ENCODE measurements at regions not wholly inside any gene's neighbourhood (a gene's known extent, or its start where the extent isn't known, plus 50 kb on each side); places are given as distances from the start of the nearest gene placed in this dataset.

DNA sequence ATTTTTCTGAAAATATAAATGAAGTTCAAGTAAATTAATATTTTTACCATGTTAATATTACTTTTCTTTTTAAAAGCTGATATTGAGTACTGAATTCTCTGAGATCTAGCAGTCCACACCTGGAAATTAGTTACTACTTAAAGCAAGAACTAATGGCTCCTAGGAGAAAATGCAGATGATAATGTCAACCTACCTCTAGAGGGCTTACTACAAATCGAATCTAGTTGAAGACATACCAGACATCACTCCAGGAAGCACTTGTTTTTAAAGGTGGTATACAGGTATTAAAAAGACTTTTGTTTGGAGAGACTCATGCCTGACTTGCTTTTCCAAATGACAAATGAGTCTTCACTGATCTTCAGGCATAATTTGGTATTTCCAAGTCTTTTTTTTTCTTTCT, 516.4 kb upstream of the BOD1L1 start:
- no CpG with 5 or more reads among the region's 1 CpG for WGBS (ENCODE audit: extremely low coverage, insufficient read length, low lambda C conversion rate)
- H3K27ac Mint-ChIP-seq = no peak overlapping the region
- no peak for DNase-seq

More for the DNA sequence above, 516.4 kb upstream of the BOD1L1 start:
- TF ChIP-seq, protein P1, sequence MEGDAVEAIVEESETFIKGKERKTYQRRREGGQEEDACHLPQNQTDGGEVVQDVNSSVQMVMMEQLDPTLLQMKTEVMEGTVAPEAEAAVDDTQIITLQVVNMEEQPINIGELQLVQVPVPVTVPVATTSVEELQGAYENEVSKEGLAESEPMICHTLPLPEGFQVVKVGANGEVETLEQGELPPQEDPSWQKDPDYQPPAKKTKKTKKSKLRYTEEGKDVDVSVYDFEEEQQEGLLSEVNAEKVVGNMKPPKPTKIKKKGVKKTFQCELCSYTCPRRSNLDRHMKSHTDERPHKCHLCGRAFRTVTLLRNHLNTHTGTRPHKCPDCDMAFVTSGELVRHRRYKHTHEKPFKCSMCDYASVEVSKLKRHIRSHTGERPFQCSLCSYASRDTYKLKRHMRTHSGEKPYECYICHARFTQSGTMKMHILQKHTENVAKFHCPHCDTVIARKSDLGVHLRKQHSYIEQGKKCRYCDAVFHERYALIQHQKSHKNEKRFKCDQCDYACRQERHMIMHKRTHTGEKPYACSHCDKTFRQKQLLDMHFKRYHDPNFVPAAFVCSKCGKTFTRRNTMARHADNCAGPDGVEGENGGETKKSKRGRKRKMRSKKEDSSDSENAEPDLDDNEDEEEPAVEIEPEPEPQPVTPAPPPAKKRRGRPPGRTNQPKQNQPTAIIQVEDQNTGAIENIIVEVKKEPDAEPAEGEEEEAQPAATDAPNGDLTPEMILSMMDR (conservative IDR thresholded peaks at IDR 0.05) = peak; percentile 53
- peaks cover 0 to 5% (median 4%) of the 10 kb centered on the region in 3 experiments; a peak in 3 of 7 replicates for H3K36me3 Mint-ChIP-seq (ENCODE audit: insufficient read depth in 1 of 3, low read depth in 3 of 3)
- no peaks in the 10 kb centered on the region for H3K79me2 ChIP-seq (ENCODE audit: insufficient read depth, low read length)
- H3K9me3 ChIP-seq (ENCODE audit: control insufficient read depth, low read depth, low read length) = no peaks in the 10 kb centered on the region
- no peaks in the 10 kb centered on the region for H3K4me1 ChIP-seq (ENCODE audit: insufficient read depth, low read length)
- no peak overlapping the region for H3K4me2 ChIP-seq (ENCODE audit: insufficient read depth, insufficient read length, low read length)
- H3K9me3 Mint-ChIP-seq = peaks cover 4 to 5% of the 10 kb centered on the region in 2 experiments; a peak in 2 of 5 replicates
- no peak overlapping the region for H2BK12ac ChIP-seq (ENCODE audit: insufficient read length, low read depth, low read length)
- H3K14ac ChIP-seq (ENCODE audit: insufficient read depth, low read length) = no peak overlapping the region
- H3K23me2 ChIP-seq (ENCODE audit: insufficient read length, low read depth, low read length, poor library complexity, severe bottlenecking) = no peaks in the 10 kb centered on the region
- H3K27me3 ChIP-seq (ENCODE audit: insufficient read depth, low read length) = no peaks in the 10 kb centered on the region
- H2AFZ ChIP-seq (ENCODE audit: low read length) = no peak overlapping the region
- no peaks in the 10 kb centered on the region for H3K79me1 ChIP-seq (ENCODE audit: insufficient read depth, low read depth, low read length, poor library complexity, severe bottlenecking)
- no peaks in the 10 kb centered on the region for H3K27me3 Mint-ChIP-seq (ENCODE audit: low read depth)
- H2AK5ac ChIP-seq (ENCODE audit: insufficient read length, low read length) = no peak overlapping the region
- no peaks in the 10 kb centered on the region for H3K4me1 Mint-ChIP-seq
- no peak overlapping the region for H3K4ac ChIP-seq (ENCODE audit: low read depth, low read length)
- H2BK20ac ChIP-seq (ENCODE audit: low read depth, low read length, poor library complexity, severe bottlenecking) = no peak overlapping the region
- no peak overlapping the region for H3K23ac ChIP-seq (ENCODE audit: insufficient read length, low read depth, low read length)
- no peak overlapping the region for H3T11ph ChIP-seq (ENCODE audit: low read length)
- H3K27ac ChIP-seq (ENCODE audit: insufficient read length, low read depth, low read length) = no peak overlapping the region
- H2BK120ac ChIP-seq (ENCODE audit: low read depth, low read length, poor library complexity, severe bottlenecking) = no peak overlapping the region
- no peak overlapping the region for H3K56ac ChIP-seq (ENCODE audit: insufficient read length, low read depth, low read length)
- no peak overlapping the region for H2BK15ac ChIP-seq (ENCODE audit: low read depth, low read length)
- no peaks in the 10 kb centered on the region for H4K20me1 ChIP-seq (ENCODE audit: control insufficient read depth, insufficient read depth, insufficient read length)
- no peak overlapping the region for H3K4me3 Mint-ChIP-seq
- no peak overlapping the region for H4K8ac ChIP-seq (replicated peaks; ENCODE audit: insufficient read length, low read depth, low read length)
- no peak overlapping the region for H2BK5ac ChIP-seq (ENCODE audit: insufficient read length, low read length)
- no peak overlapping the region for H4K5ac ChIP-seq (ENCODE audit: insufficient read length, low read depth, low read length)
- H3K9ac ChIP-seq (ENCODE audit: extremely low read depth, insufficient read length, low read length) = no peak overlapping the region
- H3K18ac ChIP-seq (ENCODE audit: insufficient read length, low read depth, low read length) = no peak overlapping the region
- no peak overlapping the region for H4K91ac ChIP-seq (ENCODE audit: insufficient read length, low read depth, low read length)

Data from H9 (cell line).